Mesendoderm (in vitro differentiated cells): ENCODE measurements at regions not wholly inside any gene's neighbourhood (a gene's known extent, or its start where the extent isn't known, plus 50 kb on each side); places are given as distances from the start of the nearest gene placed in this dataset.
"Not testable (repeated sequence)": the region's sequence is repeated elsewhere in the genome, so short reads cannot be mapped to it uniquely, and the experiment has no call there.

ENCODE experiments used
- DNase-seq: peaks from one replicate; pipeline ENCODE4 v3.0.0; 2013
- H2AK5ac ChIP-seq: 2 replicates; pipeline ENCODE4 v1.6.1; 2013; ENCODE audit warnings: low read length, inconsistent platforms
- H2BK120ac ChIP-seq: 2 replicates; pipeline ENCODE4 v1.6.1; 2013; ENCODE audit warnings: low read depth, mild to moderate bottlenecking, low read length, moderate library complexity, mixed read lengths
- H2BK15ac ChIP-seq: replicated peaks from 2 replicates; pipeline ENCODE4 v1.6.1; 2013; ENCODE audit warnings: low read depth, mild to moderate bottlenecking, moderate library complexity
- H2BK5ac ChIP-seq: 2 replicates; pipeline ENCODE4 v1.6.1; 2013; ENCODE audit warnings: low read length, inconsistent platforms
- H3K18ac ChIP-seq: 2 replicates; pipeline ENCODE4 v1.6.1; 2013; ENCODE audit warnings: mild to moderate bottlenecking, low read length, mixed read lengths
- H3K23ac ChIP-seq: one replicate; pipeline ENCODE4 v1.6.1; 2013; ENCODE audit warnings: low read length
- H3K27ac ChIP-seq: 2 replicates; pipeline ENCODE4 v1.5.1; 2013; ENCODE audit warnings: low read depth, mild to moderate bottlenecking, inconsistent platforms, low read length, moderate library complexity
- H3K27me3 ChIP-seq: 2 replicates; pipeline ENCODE4 v1.6.1; 2013; ENCODE audit warnings: low read length, control low read depth, mild to moderate bottlenecking, inconsistent platforms; ENCODE audit not compliant: insufficient read depth, poor library complexity
- H3K36me3 ChIP-seq: 2 replicates; pipeline ENCODE4 v1.6.1; 2013; ENCODE audit warnings: low read length, inconsistent platforms; ENCODE audit not compliant: control insufficient read depth, insufficient read depth
- H3K4ac ChIP-seq: one replicate; pipeline ENCODE4 v1.6.1; 2013; ENCODE audit warnings: low read depth, mild to moderate bottlenecking, low read length, moderate library complexity
- H3K4me1 ChIP-seq: 2 replicates; pipeline ENCODE4 v1.6.1; 2013; ENCODE audit warnings: low read depth, low read length, inconsistent platforms; ENCODE audit not compliant: control insufficient read depth
- H3K4me2 ChIP-seq: 2 replicates; pipeline ENCODE4 v1.6.1; 2013; ENCODE audit warnings: low read length
- H3K4me3 ChIP-seq: 2 replicates; pipeline ENCODE4 v1.5.1; 2013; ENCODE audit warnings: mild to moderate bottlenecking, low read length
- H3K56ac ChIP-seq: one replicate; pipeline ENCODE4 v1.6.1; 2013; ENCODE audit warnings: low read length
- H3K79me1 ChIP-seq: 2 replicates; pipeline ENCODE4 v1.6.1; 2013; ENCODE audit warnings: low read length, inconsistent platforms
- H3K79me2 ChIP-seq: 2 replicates; pipeline ENCODE4 v1.6.1; 2013; ENCODE audit warnings: mild to moderate bottlenecking, low read length; ENCODE audit not compliant: control insufficient read depth, insufficient read depth
- H3K9ac ChIP-seq: 2 replicates; pipeline ENCODE4 v1.6.1; 2013; ENCODE audit warnings: low read length, inconsistent platforms
- H4K5ac ChIP-seq: one replicate; pipeline ENCODE4 v1.6.1; 2013; ENCODE audit warnings: low read length
- H4K8ac ChIP-seq: one replicate; pipeline ENCODE4 v1.6.1; 2013; ENCODE audit warnings: low read depth, mild to moderate bottlenecking, control low read depth, low read length, moderate library complexity
- WGBS: extraction: QIAGEN DNeasy Blood & Tissue Kit; methylation state at CpG from one replicate; pipeline ENCODE4 v1.1.7; 2013; ENCODE audit warnings: low lambda C conversion rate, missing lambda C conversion rate; ENCODE audit not compliant: insufficient coverage; ENCODE audit errors: extremely low coverage; 5-methylcytosine and 5-hydroxymethylcytosine counted together

DNA sequence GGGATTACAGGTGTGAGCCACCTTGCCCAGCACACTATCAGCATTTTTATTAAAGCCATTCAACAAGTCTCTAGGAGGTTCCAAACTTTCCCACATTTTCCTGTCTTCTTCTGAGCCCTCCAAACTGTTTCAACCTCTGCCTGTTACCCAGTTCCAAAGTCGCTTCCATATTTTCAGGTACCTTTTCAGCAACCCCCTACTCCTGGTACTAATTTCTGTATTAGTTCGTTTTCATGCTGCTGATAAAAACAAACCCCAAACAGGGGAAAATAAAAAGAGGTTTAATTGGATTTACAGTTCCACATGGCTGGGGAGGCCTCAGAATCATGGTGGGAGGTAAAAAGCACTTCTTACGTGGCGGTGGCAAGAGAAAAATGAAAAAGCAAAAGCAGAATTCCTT is 81.2 kb upstream of the GRIP1 start:
- not testable (repeated sequence) for H2BK5ac ChIP-seq, H3K23ac ChIP-seq, H2AK5ac ChIP-seq, DNase-seq, H3K27me3 ChIP-seq, H3K9ac ChIP-seq, H3K4ac ChIP-seq, H2BK120ac ChIP-seq, H3K79me1 ChIP-seq, H3K56ac ChIP-seq, H3K27ac ChIP-seq, H4K8ac ChIP-seq, H2BK15ac ChIP-seq, H3K4me2 ChIP-seq, H3K4me1 ChIP-seq, H3K36me3 ChIP-seq, H3K4me3 ChIP-seq, H3K18ac ChIP-seq, H4K5ac ChIP-seq, H3K79me2 ChIP-seq
- WGBS: no CpG with 5 or more reads among the region's 4 CpGs

DNA sequence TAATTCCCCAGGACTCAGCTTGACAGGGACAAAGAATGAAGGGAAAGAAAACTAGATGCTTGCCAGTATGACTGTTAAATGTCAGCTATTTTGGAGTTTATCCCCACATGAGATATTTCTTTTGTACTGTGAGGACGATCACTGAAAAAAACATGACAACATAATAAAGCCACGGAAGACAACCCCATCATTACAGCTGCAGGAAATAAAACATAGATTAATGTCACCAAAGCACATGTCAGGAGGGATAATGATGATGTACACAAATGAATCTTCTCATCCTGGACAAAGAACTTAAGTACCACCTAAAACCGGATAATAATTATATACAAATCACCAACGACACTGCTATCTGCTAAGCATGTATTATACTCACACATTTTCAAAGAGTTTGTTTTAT is 84.6 kb upstream of the GRIP1 start:
- Histone ChIP-seq H3K79me1 (no peaks in the 10 kb centered on the region), H3K4me3 (no peak overlapping the region), H3K4me2 (no peak overlapping the region), H4K8ac (no peak overlapping the region), H3K56ac (no peak overlapping the region), H3K4ac (no peak overlapping the region), H2BK5ac (no peak overlapping the region), H3K18ac (no peak overlapping the region), H3K27ac (no peak overlapping the region), H3K9ac (no peak overlapping the region), H3K27me3 (no peaks in the 10 kb centered on the region), H3K4me1 (no peaks in the 10 kb centered on the region), H2BK15ac (no peak overlapping the region), H3K79me2 (no peaks in the 10 kb centered on the region), H4K5ac (no peak overlapping the region), H2AK5ac (no peak overlapping the region), H3K23ac (no peak overlapping the region), H2BK120ac (no peak overlapping the region), H3K36me3 (no peaks in the 10 kb centered on the region)
- WGBS: 100% methylated on average over 1 of the region's 4 CpGs
- no peak for DNase-seq

DNA sequence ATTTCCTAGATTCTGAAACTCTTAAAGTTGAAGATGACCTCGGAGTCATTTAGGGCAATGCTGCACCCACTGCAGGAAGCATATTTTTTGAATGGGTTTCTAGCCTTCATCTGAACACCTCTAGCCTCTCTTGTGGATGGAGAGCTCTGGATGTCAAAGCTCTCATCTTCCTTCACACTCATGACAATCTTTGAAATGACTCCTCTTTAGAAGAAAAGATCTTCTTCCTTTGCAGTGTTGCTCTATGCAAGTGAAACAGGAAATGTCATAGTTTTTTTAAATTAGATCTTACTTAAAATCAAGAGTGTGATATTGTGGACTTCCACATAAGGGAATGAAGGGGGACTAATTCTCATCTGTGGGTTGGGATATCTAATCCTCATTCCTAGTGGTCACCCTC is 86.3 kb upstream of the GRIP1 start:
- no peak overlapping the region for H3K4ac ChIP-seq

DNA sequence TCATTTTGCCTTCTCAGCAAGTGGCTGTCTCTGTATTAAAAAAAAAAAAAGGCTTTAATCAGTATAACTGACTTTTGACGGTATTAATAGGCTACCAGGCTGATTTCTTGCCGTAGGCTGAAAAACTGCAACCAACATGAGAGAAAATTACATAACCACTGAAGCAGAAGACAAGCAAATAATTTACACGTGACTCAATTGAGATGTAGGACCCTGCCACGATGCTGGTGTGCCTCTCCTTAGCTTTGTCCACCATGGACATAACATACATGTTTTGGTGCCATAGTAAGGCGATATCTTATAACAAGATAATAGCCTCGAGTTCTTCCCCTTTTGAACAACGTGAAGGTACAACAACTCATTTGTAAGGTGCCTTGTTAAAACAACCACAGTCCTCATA is 88.7 kb upstream of the GRIP1 start:
- H2BK5ac ChIP-seq: no peak overlapping the region
- no peak overlapping the region for H3K9ac ChIP-seq
- no peak overlapping the region for H3K4ac ChIP-seq
- no peak overlapping the region for H3K56ac ChIP-seq
- H3K36me3 ChIP-seq: no peaks in the 10 kb centered on the region
- no CpG with 5 or more reads among the region's 7 CpGs for WGBS
- no peaks in the 10 kb centered on the region for H3K79me2 ChIP-seq
- H3K18ac ChIP-seq: no peak overlapping the region
- H2BK120ac ChIP-seq: no peak overlapping the region
- H3K27me3 ChIP-seq: no peaks in the 10 kb centered on the region
- H3K27ac ChIP-seq: no peak overlapping the region
- no peak overlapping the region for H2BK15ac ChIP-seq
- no peak overlapping the region for H4K8ac ChIP-seq
- no peak for DNase-seq
- no peak overlapping the region for H4K5ac ChIP-seq
- no peaks in the 10 kb centered on the region for H3K79me1 ChIP-seq
- H2AK5ac ChIP-seq: no peak overlapping the region
- H3K4me2 ChIP-seq: no peak overlapping the region
- no peaks in the 10 kb centered on the region for H3K4me1 ChIP-seq
- H3K4me3 ChIP-seq: no peak overlapping the region
- no peak overlapping the region for H3K23ac ChIP-seq

More for the DNA sequence above, 86.3 kb upstream of the GRIP1 start:
- H3K36me3 ChIP-seq: no peaks in the 10 kb centered on the region
- WGBS: no CpG with 5 or more reads among the region's 1 CpG
- no peak overlapping the region for H3K4me3 ChIP-seq
- H3K27me3 ChIP-seq: no peaks in the 10 kb centered on the region
- no peaks in the 10 kb centered on the region for H3K79me2 ChIP-seq
- H2AK5ac ChIP-seq: no peak overlapping the region
- no peak overlapping the region for H3K56ac ChIP-seq
- H3K23ac ChIP-seq: no peak overlapping the region
- no peak overlapping the region for H4K8ac ChIP-seq
- H3K4me2 ChIP-seq: no peak overlapping the region
- no peak overlapping the region for H2BK15ac ChIP-seq
- H3K27ac ChIP-seq: no peak overlapping the region
- H4K5ac ChIP-seq: no peak overlapping the region
- no peak overlapping the region for H2BK5ac ChIP-seq
- no peaks in the 10 kb centered on the region for H3K79me1 ChIP-seq
- DNase-seq: no peak
- no peak overlapping the region for H2BK120ac ChIP-seq
- no peaks in the 10 kb centered on the region for H3K4me1 ChIP-seq
- H3K9ac ChIP-seq: no peak overlapping the region
- no peak overlapping the region for H3K18ac ChIP-seq

GRCh38 chr12:66768293-66768692 is 89.4 kb upstream of the GRIP1 start:
- no peaks in the 10 kb centered on the region for H3K27me3 ChIP-seq
- H3K23ac ChIP-seq: no peak overlapping the region
- no peak overlapping the region for H4K8ac ChIP-seq
- H3K56ac ChIP-seq: no peak overlapping the region
- no peak for DNase-seq
- no peaks in the 10 kb centered on the region for H3K36me3 ChIP-seq
- no peak overlapping the region for H2BK5ac ChIP-seq
- H2BK15ac ChIP-seq: no peak overlapping the region
- no peak overlapping the region for H3K18ac ChIP-seq
- H3K4me3 ChIP-seq: no peak overlapping the region
- H3K79me2 ChIP-seq: no peaks in the 10 kb centered on the region
- H3K4me2 ChIP-seq: no peak overlapping the region
- no peak overlapping the region for H2AK5ac ChIP-seq
- no peaks in the 10 kb centered on the region for H3K79me1 ChIP-seq
- H4K5ac ChIP-seq: no peak overlapping the region
- H2BK120ac ChIP-seq: no peak overlapping the region
- no peak overlapping the region for H3K9ac ChIP-seq
- H3K27ac ChIP-seq: no peak overlapping the region
- H3K4ac ChIP-seq: no peak overlapping the region
- H3K4me1 ChIP-seq: no peaks in the 10 kb centered on the region
- no CpG with 5 or more reads among the region's 5 CpGs for WGBS

DNA sequence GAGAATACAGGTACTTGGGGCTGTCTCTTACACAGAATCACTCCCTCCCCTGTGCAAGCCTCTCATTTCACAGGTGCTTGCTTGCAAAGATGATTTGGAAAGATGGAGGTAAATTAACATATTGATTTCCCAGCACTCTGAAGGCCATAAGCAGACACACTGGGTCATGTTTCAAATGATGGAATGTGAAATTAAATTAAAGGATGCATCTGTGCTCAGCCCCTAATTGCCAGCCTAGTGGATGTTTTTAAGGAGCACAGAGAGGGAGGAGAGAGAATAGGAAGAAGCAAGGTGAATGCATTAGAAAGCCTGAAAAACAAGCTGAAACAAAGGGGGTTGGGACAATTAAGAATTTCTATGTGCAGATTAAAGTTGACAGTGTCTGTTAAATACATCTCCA is 96.1 kb upstream of the GRIP1 start:
- Histone ChIP-seq H4K5ac (no peak overlapping the region), H3K4me1 (peaks cover 2% of the 10 kb centered on the region), H3K79me2 (no peaks in the 10 kb centered on the region), H2BK5ac (no peak overlapping the region), H3K18ac (no peak overlapping the region), H3K36me3 (no peaks in the 10 kb centered on the region), H3K9ac (no peak overlapping the region), H4K8ac (no peak overlapping the region), H3K23ac (no peak overlapping the region), H2BK120ac (no peak overlapping the region), H3K56ac (no peak overlapping the region), H3K4ac (no peak overlapping the region), H3K27me3 (no peaks in the 10 kb centered on the region), H3K27ac (no peak overlapping the region), H3K4me3 (no peak overlapping the region), H3K4me2 (no peak overlapping the region), H2BK15ac (no peak overlapping the region), H2AK5ac (no peak overlapping the region), H3K79me1 (no peaks in the 10 kb centered on the region)
- DNase-seq: no peak
